Neural cell (in vitro differentiated cells): ENCODE measurements at regions not wholly inside any gene's neighbourhood (a gene's known extent, or its start where the extent isn't known, plus 50 kb on each side); places are given as distances from the start of the nearest gene placed in this dataset.

Source experiments
- CTCF ChIP-seq: fragments of 450-650 bp; IDR thresholded peaks from 2 replicates; pipeline ENCODE4 v1.5.1; 2014; ENCODE audit warnings: antibody characterized with exemption, mild to moderate bottlenecking, moderate library complexity; ENCODE audit not compliant: poor library complexity, severe bottlenecking
- EP300 ChIP-seq: fragments of 450-650 bp; conservative IDR thresholded peaks from 2 replicates; pipeline ENCODE4 v1.6.1; 2014; ENCODE audit warnings: antibody characterized with exemption, mild to moderate bottlenecking, moderate library complexity; ENCODE audit not compliant: poor library complexity, severe bottlenecking
- EZH2 ChIP-seq: fragments of 200-600, 300-800 bp; shearing (Covaris generic), sonication (generic); IDR thresholded peaks from 2 replicates; pipeline ENCODE4 v1.6.1; 2014; ENCODE audit warnings: antibody characterized with exemption, low read length, borderline replicate concordance, mild to moderate bottlenecking; ENCODE audit not compliant: insufficient read depth, poor library complexity, severe bottlenecking
- MXI1 ChIP-seq: fragments of 450-650 bp; conservative IDR thresholded peaks from 2 replicates; pipeline ENCODE4 v1.6.1; 2014; ENCODE audit warnings: antibody characterized with exemption, mild to moderate bottlenecking; ENCODE audit not compliant: poor library complexity, severe bottlenecking
- POLR2AphosphoS5 ChIP-seq: IDR thresholded peaks from 2 replicates; pipeline ENCODE4 v1.6.1; 2012
- SMC3 ChIP-seq: fragments of 450-650 bp; conservative IDR thresholded peaks from 2 replicates; pipeline ENCODE4 v1.6.1; 2014; ENCODE audit warnings: antibody characterized with exemption, mild to moderate bottlenecking, moderate library complexity; ENCODE audit not compliant: poor library complexity
- TAF1 ChIP-seq: IDR thresholded peaks from 2 replicates; pipeline ENCODE4 v1.6.1; 2012; ENCODE audit warnings: low read depth

- TF ChIP-seq MXI1 (no peak), CTCF (no peak), TAF1 (no peak), EZH2 (no peak), EP300 (no peak), POLR2AphosphoS5 (no peak), SMC3 (no peak)
Observed at GRCh38 chr2:217475791-217476190, 527.0 kb downstream of the TNS1 start.
